KBM-7 (cell line): ENCODE measurements at regions not wholly inside any gene's neighbourhood (a gene's known extent, or its start where the extent isn't known, plus 50 kb on each side); places are given as distances from the start of the nearest gene placed in this dataset.
A peak's percentile ranks its signal among the peaks of the same experiment; 100 is the strongest.

Experiments
- DNase-seq: peaks from one replicate; pipeline ENCODE4 v3.0.0-alpha.2; 2015
- in situ Hi-C: fragments of 300-500 bp; cut with MboI; formaldehyde crosslinking; loops from 2 replicates; pipeline ENCODE4 v1.14.3; 2020; ENCODE audit warnings: low sequenced_read_pairs, low pct_unique_long_range_greater_than_20kb, mixed read lengths

GRCh38 chr10:28971764-28972163 lies 294.4 kb downstream of the BAMBI start:
- in situ Hi-C loops = no loop called here

GRCh38 chr10:28973309-28973972 lies 296.1 kb downstream of the BAMBI start:
- in situ Hi-C loops = no loop called here

More at GRCh38 chr10:28971764-28972163, 294.4 kb downstream of the BAMBI start:
- no peak for DNase-seq

GRCh38 chr10:28975891-28976531 lies 298.7 kb downstream of the BAMBI start:
- in situ Hi-C loops = loop anchor here (25.0 kb wide), 1 partner anchor 314 kb away; no protein-coding TSS in a partner anchor
- DNase-seq = no peak

More at GRCh38 chr10:28973309-28973972, 296.1 kb downstream of the BAMBI start:
- no peak for DNase-seq

- in situ Hi-C loops = loop anchor here (25.0 kb wide), 1 partner anchor 315 kb away; no protein-coding TSS in a partner anchor
- DNase-seq = no peak
Measured at GRCh38 chr10:28977518-28977917, 300.2 kb downstream of the BAMBI start.

GRCh38 chr10:28980264-28980663 lies 302.9 kb downstream of the BAMBI start:
- in situ Hi-C loops = loop anchor here (25.0 kb wide), 1 partner anchor 318 kb away; no protein-coding TSS in a partner anchor
- no peak for DNase-seq

GRCh38 chr10:28981007-28981406 lies 303.7 kb downstream of the BAMBI start:
- in situ Hi-C loops = loop anchor here (25.0 kb wide), 1 partner anchor 319 kb away; no protein-coding TSS in a partner anchor
- DNase-seq = no peak

- DNase-seq = no peak
- in situ Hi-C loops = loop anchor here (25.0 kb wide), 1 partner anchor 321 kb away; no protein-coding TSS in a partner anchor
Measured at GRCh38 chr10:28982974-28983373, 305.7 kb downstream of the BAMBI start.

- no peak for DNase-seq
- in situ Hi-C loops = loop anchor here (25.0 kb wide), 1 partner anchor 321 kb away; no protein-coding TSS in a partner anchor
Measured at GRCh38 chr10:28983799-28984198, 305.1 kb upstream of the LYZL1 start.

- in situ Hi-C loops = loop anchor here (25.0 kb wide), 1 partner anchor 322 kb away; no protein-coding TSS in a partner anchor
- peak; percentile 55 for DNase-seq
Measured at GRCh38 chr10:28984431-28984830, 304.4 kb upstream of the LYZL1 start.

- in situ Hi-C loops = loop anchor here (25.0 kb wide), 1 partner anchor 323 kb away; no protein-coding TSS in a partner anchor
- DNase-seq = no peak
Measured at GRCh38 chr10:28985137-28985885, 303.6 kb upstream of the LYZL1 start.

GRCh38 chr10:28986117-28986792 lies 302.6 kb upstream of the LYZL1 start:
- in situ Hi-C loops = loop anchor here (25.0 kb wide), 1 partner anchor 324 kb away; no protein-coding TSS in a partner anchor
- no peak for DNase-seq

GRCh38 chr10:28986856-28987255 lies 302.0 kb upstream of the LYZL1 start:
- in situ Hi-C loops = loop anchor here (25.0 kb wide), 1 partner anchor 325 kb away; no protein-coding TSS in a partner anchor
- DNase-seq = no peak

- in situ Hi-C loops = loop anchor here (25.0 kb wide), 1 partner anchor 325 kb away; no protein-coding TSS in a partner anchor
- DNase-seq = no peak
Measured at GRCh38 chr10:28987555-28988320, 301.1 kb upstream of the LYZL1 start.

- in situ Hi-C loops = loop anchor here (25.0 kb wide), 1 partner anchor 327 kb away; no protein-coding TSS in a partner anchor
Measured at GRCh38 chr10:28988980-28989379, 299.9 kb upstream of the LYZL1 start.

GRCh38 chr10:28991333-28992270 lies 297.3 kb upstream of the LYZL1 start:
- DNase-seq = peak; percentile 63
- in situ Hi-C loops = loop anchor here (25.0 kb wide), 1 partner anchor 329 kb away; no protein-coding TSS in a partner anchor

More at GRCh38 chr10:28988980-28989379, 299.9 kb upstream of the LYZL1 start:
- DNase-seq = no peak

- DNase-seq = no peak
- in situ Hi-C loops = loop anchor here (25.0 kb wide), 1 partner anchor 331 kb away; no protein-coding TSS in a partner anchor
Measured at GRCh38 chr10:28993056-28993455, 295.8 kb upstream of the LYZL1 start.

- no peak for DNase-seq
- in situ Hi-C loops = loop anchor here (25.0 kb wide), 1 partner anchor 332 kb away; no protein-coding TSS in a partner anchor
Measured at GRCh38 chr10:28993861-28994260, 295.0 kb upstream of the LYZL1 start.
